Hematopoietic multipotent progenitor cell treated with erythropoietin and hydrocortisone succinate and interleukin-3 and kit ligand, for 6 days (in vitro differentiated cells): ENCODE measurements at regions not wholly inside any gene's neighbourhood (a gene's known extent, or its start where the extent isn't known, plus 50 kb on each side); places are given as distances from the start of the nearest gene placed in this dataset.

Experiments
- DNase-seq: peaks from one replicate; pipeline ENCODE4 v3.0.0-alpha.2; 2015

- DNase-seq: no peak
Observed at GRCh38 chr14:61129168-61129745, 148.2 kb downstream of the SLC38A6 start.

DNA sequence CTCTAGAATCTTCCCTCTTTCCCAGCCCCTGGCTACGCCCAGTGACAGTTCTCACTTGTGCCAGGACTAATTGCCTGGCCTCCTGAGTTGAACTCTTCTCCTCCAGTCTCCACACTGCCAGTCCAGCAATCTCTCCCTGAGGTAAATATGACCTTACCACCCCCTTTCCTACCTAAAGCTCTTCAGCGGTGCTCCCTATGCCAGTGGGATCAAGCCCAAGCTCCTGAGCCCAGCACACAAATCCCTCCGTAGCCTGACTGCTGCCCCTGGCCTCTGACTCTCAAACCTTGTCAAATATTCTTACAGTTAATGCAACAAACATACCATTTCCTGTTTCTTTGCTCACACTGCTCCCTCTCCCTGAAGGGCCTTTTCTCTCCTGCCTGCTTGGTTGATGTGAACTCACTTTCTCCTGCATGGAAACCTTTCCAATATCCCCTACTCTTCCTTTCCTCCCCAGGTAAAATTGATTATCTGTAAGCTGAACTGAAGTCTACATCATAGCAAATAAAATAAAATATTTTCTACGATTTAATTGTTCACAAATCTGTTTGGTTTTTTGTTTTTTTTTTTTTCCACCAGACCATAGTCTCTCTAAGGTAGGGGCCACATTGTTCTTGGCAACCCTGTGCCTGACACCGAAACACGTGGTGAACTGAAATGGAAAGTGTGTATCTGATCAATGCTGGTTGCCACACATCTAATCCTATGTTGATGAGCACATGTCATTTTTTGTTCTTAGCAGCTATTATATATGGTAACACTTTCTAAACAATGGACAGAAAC, 147.5 kb downstream of the SLC38A6 start:
- no peak for DNase-seq

- no peak for DNase-seq
Observed at GRCh38 chr14:61126603-61127498, 145.8 kb downstream of the SLC38A6 start.

GRCh38 chr14:61125867-61126572, 145.0 kb downstream of the SLC38A6 start:
- no peak for DNase-seq

DNA sequence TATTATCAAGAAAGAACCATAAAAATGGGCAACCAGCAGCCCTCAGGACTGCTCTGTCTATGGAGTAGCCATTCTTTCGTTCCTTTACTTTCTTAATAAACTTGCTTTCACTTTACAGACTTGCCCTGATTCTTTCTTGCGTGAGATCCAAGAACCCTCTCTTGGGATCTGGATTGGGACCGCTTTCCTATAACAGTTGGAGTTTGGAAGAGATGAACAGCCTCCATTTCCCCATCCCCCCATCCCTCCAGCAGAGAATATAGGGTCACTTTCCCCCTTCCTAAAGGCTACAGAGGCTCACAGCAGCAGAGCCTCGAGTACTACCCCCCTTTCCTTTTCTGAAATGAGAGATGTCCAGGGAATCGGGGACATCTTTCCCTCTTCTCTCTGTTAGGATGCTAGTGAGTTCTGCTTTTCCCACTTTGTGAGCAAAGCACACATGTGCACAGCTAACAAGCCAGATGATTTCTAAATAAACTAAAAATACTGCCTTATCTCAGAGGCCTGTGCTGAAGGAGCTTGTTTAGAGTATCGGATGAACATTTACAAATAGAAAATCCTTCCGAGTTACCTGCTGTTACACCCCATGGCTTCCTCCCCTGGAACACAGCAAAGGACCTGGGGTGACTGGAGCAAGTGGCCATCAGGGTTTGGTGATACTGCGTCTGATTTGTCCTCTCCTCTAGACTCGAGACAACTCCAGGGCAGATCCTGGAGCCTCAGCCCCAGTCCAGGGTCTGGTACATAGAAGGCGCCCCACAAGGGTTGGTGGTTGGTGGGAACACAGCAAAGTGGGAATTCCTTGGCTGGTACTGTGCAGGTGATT, 144.2 kb downstream of the SLC38A6 start:
- DNase-seq: no peak

- DNase-seq: no peak
Observed at GRCh38 chr14:61122862-61123261, 141.8 kb downstream of the SLC38A6 start.

DNA sequence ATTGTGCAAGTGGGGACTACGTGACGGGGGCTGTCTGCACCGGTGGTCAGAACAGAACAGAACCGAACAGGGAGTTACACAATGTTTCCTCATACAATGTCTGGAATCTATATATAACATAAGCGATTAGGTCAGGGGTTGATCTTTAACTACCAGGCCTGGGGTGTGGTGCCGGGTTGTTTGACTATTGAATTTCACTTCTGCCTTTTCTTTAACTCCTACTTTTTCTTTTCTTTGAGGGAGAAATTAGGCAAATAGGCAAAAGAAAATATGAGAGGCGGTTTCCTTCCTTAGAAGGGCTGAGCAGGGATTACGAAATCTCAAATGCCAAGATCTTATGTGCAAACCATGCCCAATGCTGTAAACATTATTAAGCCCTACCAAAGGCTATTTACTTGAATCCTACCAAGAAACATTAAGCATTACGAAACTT, 140.3 kb downstream of the SLC38A6 start:
- DNase-seq: no peak

DNA sequence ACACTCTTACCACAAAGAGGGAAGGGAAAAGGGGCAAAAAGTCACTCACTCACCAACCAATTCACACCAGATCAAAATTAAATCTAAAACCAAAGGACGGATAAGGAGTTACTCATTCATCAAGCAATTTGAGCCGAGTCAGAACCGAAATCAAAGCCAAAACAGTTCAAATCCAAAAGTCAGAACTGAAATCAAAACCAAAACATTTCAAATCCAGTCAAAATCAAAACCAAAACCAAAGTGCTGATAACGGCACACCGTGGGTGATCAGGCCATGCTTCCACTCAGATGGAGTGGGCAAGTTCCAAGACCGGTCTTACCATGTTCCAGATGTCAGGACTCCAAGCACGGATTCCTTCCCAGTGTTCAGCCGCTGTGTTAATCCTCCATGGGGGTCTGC, 139.5 kb downstream of the SLC38A6 start:
- DNase-seq: no peak

- no peak for DNase-seq
Observed at GRCh38 chr14:61119006-61119405, 138.0 kb downstream of the SLC38A6 start.

DNA sequence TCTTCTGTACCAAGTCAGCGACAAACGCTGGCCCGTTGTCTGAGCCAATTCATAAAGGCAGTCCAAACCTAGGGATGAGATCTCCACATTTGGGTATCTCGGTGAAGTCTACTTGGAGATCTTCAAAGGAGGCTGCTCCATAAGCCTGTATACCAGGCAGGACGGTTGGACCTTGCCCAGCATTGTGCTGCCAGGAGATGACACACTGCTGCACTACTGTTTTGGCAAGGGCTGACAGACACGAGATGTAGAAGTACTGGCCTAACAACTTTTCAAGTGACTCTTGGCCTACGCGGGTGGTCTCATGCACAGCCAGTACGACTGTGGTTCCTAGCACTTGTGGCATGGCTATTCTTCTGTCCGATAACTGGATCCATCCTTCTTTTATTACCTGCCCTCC, 135.3 kb downstream of the SLC38A6 start:
- DNase-seq: no peak

- DNase-seq: no peak
Observed at GRCh38 chr14:61113561-61114225, 132.6 kb downstream of the SLC38A6 start.

- DNase-seq: no peak
Observed at GRCh38 chr14:61112506-61112905, 131.5 kb downstream of the SLC38A6 start.

DNA sequence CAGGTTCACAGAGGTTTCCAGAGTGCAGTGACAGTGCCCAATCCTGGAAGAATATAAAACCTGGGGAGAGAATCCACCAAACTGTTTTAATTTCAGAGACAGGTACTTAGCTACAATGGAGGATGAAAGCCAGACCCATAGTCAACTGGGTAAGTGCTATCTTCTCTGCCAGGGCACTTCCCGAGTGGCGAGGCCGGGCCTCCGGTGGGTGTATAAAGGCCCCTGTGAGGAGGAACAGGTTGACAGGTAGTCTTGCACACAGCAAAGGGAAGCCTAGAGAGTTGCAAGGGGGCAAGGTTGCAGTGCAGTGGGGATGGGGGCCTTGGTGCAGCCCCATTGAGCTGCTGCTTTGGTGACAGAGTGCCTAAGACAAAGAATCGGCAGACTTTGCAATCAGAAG, 130.7 kb downstream of the SLC38A6 start:
- DNase-seq: no peak

DNA sequence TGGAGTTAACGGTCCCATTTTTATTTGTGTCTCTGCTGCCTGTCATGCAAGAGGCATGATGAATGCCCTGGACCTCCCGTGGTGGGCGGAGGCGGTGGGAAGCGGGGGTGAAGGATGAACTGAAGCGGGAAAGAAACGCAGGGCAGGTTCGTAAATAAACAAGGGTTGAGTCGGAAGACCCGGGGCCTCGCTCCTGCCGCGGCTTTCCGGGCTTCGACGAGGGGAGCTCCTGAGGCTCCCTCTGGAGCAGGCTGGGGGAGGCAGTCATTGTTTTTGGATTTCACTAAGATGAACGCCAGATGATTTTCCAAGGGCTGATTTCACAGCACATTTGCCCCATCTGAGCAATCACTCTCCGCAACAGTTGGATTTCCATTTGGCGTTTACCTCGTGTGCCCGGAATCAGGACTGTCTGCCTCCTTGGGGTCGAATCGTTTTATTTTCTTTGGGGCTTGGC, 130.2 kb downstream of the SLC38A6 start:
- no peak for DNase-seq

DNA sequence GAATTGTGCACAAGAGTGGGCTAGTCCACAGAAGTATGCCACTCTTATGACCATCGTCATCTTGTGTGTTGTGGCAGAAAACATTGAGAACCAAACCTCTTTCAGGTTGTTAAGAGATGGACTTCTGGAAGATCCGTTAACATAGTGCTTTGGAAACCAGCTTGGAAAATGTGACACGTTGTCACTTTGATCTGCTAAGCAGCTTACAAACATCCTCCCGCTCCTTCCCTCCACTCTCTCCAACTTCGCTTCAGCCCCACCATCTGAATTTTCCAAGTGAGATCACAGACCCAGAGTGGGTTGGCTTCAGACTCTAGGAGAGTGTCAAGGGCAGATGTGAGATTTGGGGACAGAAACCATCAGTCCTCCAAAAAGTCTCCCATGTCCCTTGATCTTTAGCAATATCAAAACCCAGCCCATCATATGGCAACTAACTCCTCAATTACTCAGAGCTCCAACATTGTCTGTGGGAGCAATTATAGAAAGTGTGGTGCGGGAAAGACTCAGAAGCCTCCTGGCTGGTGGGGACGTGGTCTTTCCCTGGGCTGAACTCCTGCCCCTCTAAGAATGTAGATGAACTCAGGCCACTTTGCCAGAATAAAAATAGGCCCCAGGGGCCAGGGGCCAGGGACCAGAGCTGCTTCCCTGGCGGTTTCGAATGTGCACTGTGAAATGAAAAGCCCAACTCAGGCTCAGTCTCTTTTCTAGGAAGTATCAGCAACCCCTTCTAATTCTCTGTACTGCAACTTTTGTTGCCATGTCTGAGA, 129.5 kb downstream of the SLC38A6 start:
- DNase-seq: no peak

GRCh38 chr14:61109288-61109687, 128.2 kb downstream of the SLC38A6 start:
- DNase-seq: no peak

DNA sequence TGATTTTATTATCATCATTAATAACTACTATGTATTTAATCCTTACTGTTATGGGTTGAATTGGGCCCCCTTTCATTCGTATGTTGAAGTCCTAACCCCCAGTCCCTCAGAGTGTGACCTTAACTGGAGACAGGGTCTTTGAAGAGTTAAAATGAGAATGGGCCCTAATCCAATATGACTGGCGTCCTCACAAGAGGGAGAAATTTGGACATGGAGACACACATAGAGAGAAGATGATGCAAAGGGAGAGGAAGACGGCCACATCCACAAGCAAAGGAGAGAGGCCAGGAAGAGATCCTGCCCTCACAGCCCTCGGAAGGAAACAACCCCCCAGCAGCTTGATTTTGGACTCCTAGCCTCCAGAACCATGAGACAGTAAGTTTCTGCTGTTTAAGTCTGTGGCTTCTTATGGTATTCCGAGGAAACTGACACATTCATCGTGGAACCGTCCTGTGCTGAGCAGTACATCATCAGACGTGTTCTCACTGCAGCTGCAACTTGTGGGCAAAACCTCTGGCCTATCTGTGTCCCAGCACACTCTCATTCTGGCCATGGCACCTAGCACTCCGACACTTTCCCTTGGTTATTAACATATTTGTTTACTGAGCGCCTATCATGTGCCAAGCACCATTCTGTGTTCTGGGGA, 127.6 kb downstream of the SLC38A6 start:
- DNase-seq: no peak

DNA sequence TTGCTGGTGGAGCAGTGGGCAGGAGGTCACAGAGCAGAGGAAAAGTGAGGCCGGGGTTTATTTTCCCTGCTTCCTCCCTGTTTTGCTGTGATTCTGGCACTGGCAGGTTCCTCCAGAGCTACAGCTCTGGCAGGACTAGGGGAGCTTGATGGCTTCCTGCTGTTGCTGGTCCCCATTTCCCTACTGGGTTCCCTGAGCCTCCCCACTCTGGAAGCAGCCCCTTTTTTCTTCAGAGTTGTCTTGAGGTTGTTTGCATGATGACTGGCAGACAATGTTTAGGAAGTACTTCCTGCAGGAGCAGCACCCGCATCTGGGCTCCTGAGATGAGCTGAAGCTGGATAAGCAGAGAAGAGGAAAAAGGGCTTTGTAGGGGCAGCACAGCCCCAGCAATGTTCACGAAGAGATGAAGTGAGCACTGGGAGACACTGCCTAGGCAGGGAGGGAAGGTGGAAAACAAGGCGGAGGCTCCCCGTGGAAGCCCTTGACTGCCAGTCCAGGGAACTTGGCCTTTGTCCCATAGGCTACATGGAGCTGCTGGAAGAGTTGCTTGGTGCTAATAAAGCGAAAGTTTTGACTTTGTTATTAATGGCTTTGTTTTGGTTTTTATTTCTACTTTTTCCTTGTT, 126.9 kb downstream of the SLC38A6 start:
- no peak for DNase-seq

GRCh38 chr14:61106959-61107641, 126.1 kb downstream of the SLC38A6 start:
- no peak for DNase-seq
